GM21619 (cell line): ENCODE measurements at regions not wholly inside any gene's neighbourhood (a gene's known extent, or its start where the extent isn't known, plus 50 kb on each side); places are given as distances from the start of the nearest gene placed in this dataset.

Experiments
- ATAC-seq: cut with Tn5 transposase; IDR thresholded peaks from one replicate; pipeline ENCODE4 v1.9.1; 2021; ENCODE audit not compliant: unreplicated experiment

GRCh38 chr22:34129691-34130486, 209.6 kb upstream of the LARGE1 start:
- no peak for ATAC-seq

GRCh38 chr22:34135749-34136148, 215.5 kb upstream of the LARGE1 start:
- ATAC-seq = no peak

GRCh38 chr22:34150023-34150422, 229.7 kb upstream of the LARGE1 start:
- ATAC-seq = no peak

GRCh38 chr22:34159491-34159890, 239.2 kb upstream of the LARGE1 start:
- no peak for ATAC-seq

GRCh38 chr22:34160141-34160783, 240.0 kb upstream of the LARGE1 start:
- no peak for ATAC-seq

- no peak for ATAC-seq
Observed at GRCh38 chr22:34161431-34162123, 241.3 kb upstream of the LARGE1 start.

- no peak for ATAC-seq
Observed at GRCh38 chr22:34198976-34199375, 278.7 kb upstream of the LARGE1 start.

GRCh38 chr22:34210301-34210700, 290.0 kb upstream of the LARGE1 start:
- ATAC-seq = no peak

GRCh38 chr22:34214372-34214771, 294.1 kb upstream of the LARGE1 start:
- no peak for ATAC-seq

- no peak for ATAC-seq
Observed at GRCh38 chr22:34225278-34225677, 305.0 kb upstream of the LARGE1 start.

- no peak for ATAC-seq
Observed at GRCh38 chr22:34236527-34236926, 316.3 kb upstream of the LARGE1 start.

- ATAC-seq = no peak
Observed at GRCh38 chr22:34239421-34239820, 319.1 kb upstream of the LARGE1 start.

- ATAC-seq = no peak
Observed at GRCh38 chr22:34243023-34243422, 322.7 kb upstream of the LARGE1 start.

GRCh38 chr22:34255042-34255441, 334.8 kb upstream of the LARGE1 start:
- no peak for ATAC-seq

- no peak for ATAC-seq
Observed at GRCh38 chr22:34278121-34278520, 357.8 kb upstream of the LARGE1 start.

- ATAC-seq = no peak
Observed at GRCh38 chr22:34281738-34282137, 361.5 kb upstream of the LARGE1 start.

GRCh38 chr22:34283844-34284243, 363.6 kb upstream of the LARGE1 start:
- ATAC-seq = no peak

GRCh38 chr22:34293324-34293723, 373.0 kb upstream of the LARGE1 start:
- no peak for ATAC-seq

GRCh38 chr22:34294476-34294875, 374.2 kb upstream of the LARGE1 start:
- ATAC-seq = no peak

- ATAC-seq = no peak
Observed at GRCh38 chr22:34294986-34295385, 374.7 kb upstream of the LARGE1 start.

GRCh38 chr22:34296461-34296860, 376.2 kb upstream of the LARGE1 start:
- ATAC-seq = no peak

- no peak for ATAC-seq
Observed at GRCh38 chr22:34297536-34298120, 377.4 kb upstream of the LARGE1 start.
